ENCODE measurements at regions not wholly inside any gene's neighbourhood (a gene's known extent, or its start where the extent isn't known, plus 50 kb on each side); places are given as distances from the start of the nearest gene placed in this dataset.

DNA sequence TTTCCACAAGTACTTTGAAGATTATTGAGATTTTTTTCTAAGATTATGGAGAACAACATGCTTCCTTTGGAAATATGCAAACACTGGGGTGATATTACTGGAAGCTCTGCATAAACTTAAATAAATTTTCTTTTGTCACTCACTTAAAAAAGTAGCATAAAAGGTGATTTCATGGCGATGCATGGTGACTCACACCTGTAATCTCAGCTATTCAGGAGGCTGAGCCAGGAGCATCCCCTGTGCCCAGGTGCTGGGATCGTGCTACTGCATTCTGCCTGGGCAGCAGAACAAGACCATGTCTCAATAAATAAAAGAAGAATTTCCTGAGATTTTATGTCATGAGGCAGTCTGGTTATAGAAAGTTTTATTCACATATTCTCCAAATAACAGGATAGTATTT, 679.1 kb upstream of the CDH2 start:
- DNase-seq (no peak), ATAC-seq (ENCODE audit: insufficient read depth, low FRiP score) (no peak)
- Histone ChIP-seq H3K9me3 (ENCODE audit: control insufficient read depth in 4 of 4, insufficient read depth in 3 of 4, low read length in 3 of 4) (no peaks in the 10 kb centered on the region), H3K4me3 (no peak overlapping the region), H3K36me3 (ENCODE audit: control insufficient read depth in 4 of 4, insufficient read depth in 4 of 4, low read length in 4 of 4) (no peaks in the 10 kb centered on the region), H3K27me3 (ENCODE audit: control insufficient read depth in 3 of 3, insufficient read depth in 3 of 3, low read length in 2 of 3) (no peaks in the 10 kb centered on the region), H3K9ac (ENCODE audit: insufficient read depth in 1 of 2, low read length in 2 of 2) (no peak overlapping the region), H3K27ac (ENCODE audit: low read depth in 1 of 2, low read length in 1 of 2) (no peak overlapping the region), H3K4me1 (ENCODE audit: control insufficient read depth in 5 of 5, insufficient read depth in 5 of 5, low read length in 5 of 5) (peaks cover 0 to 9% (median 0%) of the 10 kb centered on the region in 5 donors)
- TF ChIP-seq, protein P1, sequence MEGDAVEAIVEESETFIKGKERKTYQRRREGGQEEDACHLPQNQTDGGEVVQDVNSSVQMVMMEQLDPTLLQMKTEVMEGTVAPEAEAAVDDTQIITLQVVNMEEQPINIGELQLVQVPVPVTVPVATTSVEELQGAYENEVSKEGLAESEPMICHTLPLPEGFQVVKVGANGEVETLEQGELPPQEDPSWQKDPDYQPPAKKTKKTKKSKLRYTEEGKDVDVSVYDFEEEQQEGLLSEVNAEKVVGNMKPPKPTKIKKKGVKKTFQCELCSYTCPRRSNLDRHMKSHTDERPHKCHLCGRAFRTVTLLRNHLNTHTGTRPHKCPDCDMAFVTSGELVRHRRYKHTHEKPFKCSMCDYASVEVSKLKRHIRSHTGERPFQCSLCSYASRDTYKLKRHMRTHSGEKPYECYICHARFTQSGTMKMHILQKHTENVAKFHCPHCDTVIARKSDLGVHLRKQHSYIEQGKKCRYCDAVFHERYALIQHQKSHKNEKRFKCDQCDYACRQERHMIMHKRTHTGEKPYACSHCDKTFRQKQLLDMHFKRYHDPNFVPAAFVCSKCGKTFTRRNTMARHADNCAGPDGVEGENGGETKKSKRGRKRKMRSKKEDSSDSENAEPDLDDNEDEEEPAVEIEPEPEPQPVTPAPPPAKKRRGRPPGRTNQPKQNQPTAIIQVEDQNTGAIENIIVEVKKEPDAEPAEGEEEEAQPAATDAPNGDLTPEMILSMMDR (IDR thresholded peaks at IDR 0.05; ENCODE audit: control extremely low read depth, extremely low read depth): no peak
- 87 to 93% methylated on average over 2 of the region's 2 CpGs for WGBS, 2 donors

DNA sequence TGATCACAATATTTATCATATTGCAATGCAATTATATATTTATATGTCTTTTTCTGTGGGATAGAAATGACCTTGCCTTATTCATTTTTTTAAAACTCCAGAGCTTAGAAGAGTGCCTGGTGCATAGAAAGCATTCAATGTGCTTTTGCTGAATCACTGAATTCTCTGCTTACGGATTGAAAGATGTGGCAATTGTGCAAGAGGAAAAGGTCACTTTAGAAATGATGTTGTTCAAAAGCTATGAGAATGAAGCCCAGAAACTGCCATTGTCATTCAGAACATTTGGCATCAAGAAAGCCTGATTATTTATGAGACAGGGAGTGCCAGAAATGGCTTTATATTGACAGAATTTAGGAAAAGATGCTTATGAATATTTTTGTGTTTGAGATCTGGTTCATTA, 678.6 kb upstream of the CDH2 start:
- DNase-seq (peak in 2 of 3 donors; percentile 15 to 43), ATAC-seq (ENCODE audit: insufficient read depth, low FRiP score) (no peak)
- no peak overlapping the region for H3K4me3 ChIP-seq
- peaks cover 0 to 9% (median 0%) of the 10 kb centered on the region in 5 donors for H3K4me1 ChIP-seq (ENCODE audit: control insufficient read depth in 5 of 5, insufficient read depth in 5 of 5, low read length in 5 of 5)
- no peak overlapping the region for H3K9ac ChIP-seq (ENCODE audit: insufficient read depth in 1 of 2, low read length in 2 of 2)
- H3K27ac ChIP-seq (ENCODE audit: low read depth in 1 of 2, low read length in 1 of 2): no peak overlapping the region
- 23 to 46% methylated on average over 1 of the region's 1 CpG for WGBS, 2 donors
- no peaks in the 10 kb centered on the region for H3K27me3 ChIP-seq (ENCODE audit: control insufficient read depth in 3 of 3, insufficient read depth in 3 of 3, low read length in 2 of 3)
- H3K36me3 ChIP-seq (ENCODE audit: control insufficient read depth in 4 of 4, insufficient read depth in 4 of 4, low read length in 4 of 4): no peaks in the 10 kb centered on the region
- TF ChIP-seq, protein P1 (IDR thresholded peaks at IDR 0.05; ENCODE audit: control extremely low read depth, extremely low read depth): no peak
- H3K9me3 ChIP-seq (ENCODE audit: control insufficient read depth in 4 of 4, insufficient read depth in 3 of 4, low read length in 3 of 4): no peaks in the 10 kb centered on the region

- ATAC-seq (ENCODE audit: insufficient read depth, low FRiP score) (no peak), DNase-seq (peak in 1 of 3 donors; percentile 4)
- Histone ChIP-seq H3K27ac (ENCODE audit: low read depth in 1 of 2, low read length in 1 of 2) (no peak overlapping the region), H3K9ac (ENCODE audit: insufficient read depth in 1 of 2, low read length in 2 of 2) (no peak overlapping the region), H3K9me3 (ENCODE audit: control insufficient read depth in 4 of 4, insufficient read depth in 3 of 4, low read length in 3 of 4) (no peaks in the 10 kb centered on the region), H3K4me3 (no peak overlapping the region), H3K36me3 (ENCODE audit: control insufficient read depth in 4 of 4, insufficient read depth in 4 of 4, low read length in 4 of 4) (no peaks in the 10 kb centered on the region), H3K27me3 (ENCODE audit: control insufficient read depth in 3 of 3, insufficient read depth in 3 of 3, low read length in 2 of 3) (no peaks in the 10 kb centered on the region), H3K4me1 (ENCODE audit: control insufficient read depth in 5 of 5, insufficient read depth in 5 of 5, low read length in 5 of 5) (peaks cover 0 to 9% (median 0%) of the 10 kb centered on the region in 5 donors)
- TF ChIP-seq, protein P1 (IDR thresholded peaks at IDR 0.05; ENCODE audit: control extremely low read depth, extremely low read depth): no peak
- WGBS, 2 donors: 65 to 76% methylated on average over 1 of the region's 1 CpG
Observed at GRCh38 chr18:28854964-28855363, 678.0 kb upstream of the CDH2 start.

DNA sequence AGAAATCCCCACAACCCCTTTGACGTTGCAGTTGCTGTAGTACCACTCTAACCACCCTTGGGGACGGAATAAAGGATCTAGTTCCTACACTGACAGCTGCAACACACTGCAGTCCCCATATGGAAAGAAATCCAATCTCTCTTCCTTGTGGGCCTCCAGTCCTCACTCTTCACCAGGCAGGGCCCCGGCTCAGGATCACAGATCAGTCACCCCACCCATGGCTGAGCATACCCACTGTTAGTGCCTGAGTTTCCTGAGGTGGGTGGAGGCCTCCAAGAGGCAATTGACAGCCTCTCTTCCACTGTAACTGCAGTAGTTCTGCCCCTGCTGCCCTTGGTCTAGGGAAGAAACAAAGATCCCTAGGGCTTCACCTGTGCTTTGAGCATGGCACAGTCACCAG, 670.0 kb upstream of the CDH2 start:
- WGBS, 2 donors: 79 to 82% methylated on average over 3 of the region's 3 CpGs
- H3K9ac ChIP-seq (ENCODE audit: insufficient read depth in 1 of 2, low read length in 2 of 2): no peak overlapping the region
- no peak overlapping the region for H3K27ac ChIP-seq (ENCODE audit: low read depth in 1 of 2, low read length in 1 of 2)
- no peaks in the 10 kb centered on the region for H3K27me3 ChIP-seq (ENCODE audit: control insufficient read depth in 3 of 3, insufficient read depth in 3 of 3, low read length in 2 of 3)
- H3K36me3 ChIP-seq (ENCODE audit: control insufficient read depth in 4 of 4, insufficient read depth in 4 of 4, low read length in 4 of 4): no peaks in the 10 kb centered on the region
- TF ChIP-seq, protein P1 (IDR thresholded peaks at IDR 0.05; ENCODE audit: control extremely low read depth, extremely low read depth): no peak
- H3K4me1 ChIP-seq (ENCODE audit: control insufficient read depth in 5 of 5, insufficient read depth in 5 of 5, low read length in 5 of 5): no peaks in the 10 kb centered on the region
- H3K9me3 ChIP-seq (ENCODE audit: control insufficient read depth in 4 of 4, insufficient read depth in 3 of 4, low read length in 3 of 4): peaks cover 0 to 3% (median 0%) of the 10 kb centered on the region in 4 donors
- DNase-seq (no peak), ATAC-seq (ENCODE audit: insufficient read depth, low FRiP score) (no peak)
- no peak overlapping the region for H3K4me3 ChIP-seq

Data from lung (tissue), 11 donors.